ENCODE measurements at regions not wholly inside any gene's neighbourhood (a gene's known extent, or its start where the extent isn't known, plus 50 kb on each side); places are given as distances from the start of the nearest gene placed in this dataset.
A peak's percentile ranks its signal among the peaks of the same experiment; 100 is the strongest.

DNA sequence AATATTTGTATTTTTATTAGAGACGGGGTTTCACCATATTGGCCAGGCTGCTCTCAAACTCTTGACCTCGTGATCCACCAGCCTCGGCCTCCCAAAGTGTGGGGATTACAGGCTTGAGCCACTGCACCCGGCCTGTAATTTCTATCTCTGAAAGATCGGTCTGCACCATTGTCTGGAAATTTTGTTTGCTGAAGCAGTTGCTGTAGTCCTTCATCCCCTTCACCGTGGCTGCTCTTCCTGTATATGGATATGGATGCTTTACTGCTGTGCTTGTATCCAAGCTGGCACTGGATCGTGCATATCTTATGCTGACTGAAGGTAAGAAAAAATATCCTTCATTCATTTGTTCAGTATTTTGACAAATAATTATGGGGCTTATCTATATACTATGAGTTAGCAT is 338.4 kb upstream of the GNPDA2 start:
- H3K4me3 ChIP-seq (ENCODE audit: low read length) = no peak overlapping the region
- no peak overlapping the region for H3K27ac ChIP-seq (ENCODE audit: low read depth, low read length)
- no peak overlapping the region for H2AK5ac ChIP-seq (ENCODE audit: low read length)
- no peak overlapping the region for H3K18ac ChIP-seq (ENCODE audit: low read length)
- H4K8ac ChIP-seq (ENCODE audit: low read depth, low read length) = no peak overlapping the region
- no peak overlapping the region for H2BK15ac ChIP-seq (replicated peaks; ENCODE audit: low read depth)
- no peak overlapping the region for H3K9ac ChIP-seq (ENCODE audit: low read length)
- no peaks in the 10 kb centered on the region for H3K79me2 ChIP-seq (ENCODE audit: control insufficient read depth, insufficient read depth, low read length)
- H3K4me2 ChIP-seq (ENCODE audit: low read length) = no peak overlapping the region
- no CpG with 5 or more reads among the region's 7 CpGs for WGBS (ENCODE audit: extremely low coverage, insufficient coverage, low lambda C conversion rate)
- H2BK5ac ChIP-seq (ENCODE audit: low read length) = no peak overlapping the region
- no peaks in the 10 kb centered on the region for H3K27me3 ChIP-seq (ENCODE audit: insufficient read depth, low read length, poor library complexity)
- peaks cover 2% of the 10 kb centered on the region for H3K4me1 ChIP-seq (ENCODE audit: control insufficient read depth, low read depth, low read length)
- no peak overlapping the region for H3K23ac ChIP-seq (ENCODE audit: low read length)
- no peak overlapping the region for H3K4ac ChIP-seq (ENCODE audit: low read depth, low read length)
- no peak overlapping the region for H3K56ac ChIP-seq (ENCODE audit: low read length)
- no peak overlapping the region for H2BK120ac ChIP-seq (ENCODE audit: low read depth, low read length)
- no peaks in the 10 kb centered on the region for H3K79me1 ChIP-seq (ENCODE audit: low read length)
- no peaks in the 10 kb centered on the region for H3K36me3 ChIP-seq (ENCODE audit: control insufficient read depth, insufficient read depth, low read length)
- DNase-seq = no peak
- no peak overlapping the region for H4K5ac ChIP-seq (ENCODE audit: low read length)

DNA sequence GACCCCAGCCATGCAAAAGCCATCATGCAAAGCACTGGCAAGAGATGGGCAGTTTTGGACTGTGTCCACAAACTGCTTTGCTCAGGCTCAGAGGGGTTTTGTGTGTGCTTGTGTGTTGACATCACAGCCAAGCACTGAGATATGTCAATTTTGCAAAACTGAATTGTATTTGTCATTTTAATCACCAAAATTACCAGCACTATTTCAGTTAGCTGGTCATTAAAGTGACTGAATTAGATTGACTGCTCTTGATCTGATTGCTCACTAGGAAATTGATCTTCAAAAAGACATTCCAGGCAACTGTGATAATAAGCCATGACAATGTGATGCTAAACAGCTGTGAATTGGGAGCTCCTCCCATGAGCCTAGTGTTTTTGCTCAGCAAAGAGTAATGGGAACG is 337.3 kb upstream of the GNPDA2 start:
- Histone ChIP-seq H3K9ac (ENCODE audit: low read length) (no peak overlapping the region), H2BK5ac (ENCODE audit: low read length) (no peak overlapping the region), H3K36me3 (ENCODE audit: control insufficient read depth, insufficient read depth, low read length) (no peaks in the 10 kb centered on the region), H3K79me1 (ENCODE audit: low read length) (no peaks in the 10 kb centered on the region), H3K23ac (ENCODE audit: low read length) (no peak overlapping the region), H3K18ac (ENCODE audit: low read length) (no peak overlapping the region), H2BK15ac (replicated peaks; ENCODE audit: low read depth) (no peak overlapping the region), H3K4me2 (ENCODE audit: low read length) (no peak overlapping the region), H2BK120ac (ENCODE audit: low read depth, low read length) (no peak overlapping the region), H3K4me3 (ENCODE audit: low read length) (no peak overlapping the region), H3K4ac (ENCODE audit: low read depth, low read length) (no peak overlapping the region), H3K27me3 (ENCODE audit: insufficient read depth, low read length, poor library complexity) (no peaks in the 10 kb centered on the region), H2AK5ac (ENCODE audit: low read length) (no peak overlapping the region), H3K79me2 (ENCODE audit: control insufficient read depth, insufficient read depth, low read length) (no peaks in the 10 kb centered on the region), H4K8ac (ENCODE audit: low read depth, low read length) (no peak overlapping the region), H3K56ac (ENCODE audit: low read length) (no peak overlapping the region), H4K5ac (ENCODE audit: low read length) (no peak overlapping the region), H3K4me1 (ENCODE audit: control insufficient read depth, low read depth, low read length) (peaks cover 2% of the 10 kb centered on the region), H3K27ac (ENCODE audit: low read depth, low read length) (no peak overlapping the region)
- no CpG with 5 or more reads among the region's 1 CpG for WGBS (ENCODE audit: extremely low coverage, insufficient coverage, low lambda C conversion rate)
- peak; percentile 61 for DNase-seq

DNA sequence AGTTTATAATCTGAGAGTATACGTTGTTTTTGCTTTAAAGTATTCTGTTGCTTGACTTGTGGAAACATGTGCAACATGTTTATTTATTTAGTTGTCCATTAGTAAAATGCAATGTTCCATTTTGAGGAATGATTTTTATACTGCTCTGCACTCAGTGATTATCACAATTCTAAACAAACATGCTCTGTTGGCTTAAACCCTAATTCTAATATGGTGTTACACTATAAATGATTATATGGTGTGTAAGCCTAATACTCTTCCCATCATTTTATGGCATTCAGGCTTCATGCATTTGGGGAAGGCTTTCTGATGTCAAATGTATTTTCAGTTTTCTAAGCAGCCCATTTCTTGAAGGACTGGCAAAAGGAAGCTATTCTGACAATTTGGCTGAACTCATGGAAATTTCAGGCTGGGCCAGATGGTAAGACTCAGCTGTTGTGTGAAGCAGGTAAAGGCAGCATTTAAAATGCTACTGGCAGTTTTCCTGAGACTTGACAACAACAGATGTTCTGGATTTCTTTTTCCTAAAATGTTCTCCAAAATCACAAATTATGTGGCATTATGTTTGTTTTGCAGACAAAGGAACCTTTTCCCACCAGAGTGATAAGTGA is 336.7 kb upstream of the GNPDA2 start:
- Histone ChIP-seq H4K5ac (ENCODE audit: low read length) (no peak overlapping the region), H3K79me1 (ENCODE audit: low read length) (no peaks in the 10 kb centered on the region), H3K23ac (ENCODE audit: low read length) (no peak overlapping the region), H2BK5ac (ENCODE audit: low read length) (no peak overlapping the region), H3K36me3 (ENCODE audit: control insufficient read depth, insufficient read depth, low read length) (no peaks in the 10 kb centered on the region), H3K79me2 (ENCODE audit: control insufficient read depth, insufficient read depth, low read length) (no peaks in the 10 kb centered on the region), H3K18ac (ENCODE audit: low read length) (no peak overlapping the region), H4K8ac (ENCODE audit: low read depth, low read length) (no peak overlapping the region), H3K56ac (ENCODE audit: low read length) (no peak overlapping the region), H2BK120ac (ENCODE audit: low read depth, low read length) (no peak overlapping the region), H2AK5ac (ENCODE audit: low read length) (no peak overlapping the region), H3K9ac (ENCODE audit: low read length) (no peak overlapping the region), H3K4me3 (ENCODE audit: low read length) (no peak overlapping the region), H3K27ac (ENCODE audit: low read depth, low read length) (no peak overlapping the region), H3K27me3 (ENCODE audit: insufficient read depth, low read length, poor library complexity) (no peaks in the 10 kb centered on the region), H2BK15ac (replicated peaks; ENCODE audit: low read depth) (no peak overlapping the region), H3K4ac (ENCODE audit: low read depth, low read length) (no peak overlapping the region), H3K4me1 (ENCODE audit: control insufficient read depth, low read depth, low read length) (peaks cover 2% of the 10 kb centered on the region), H3K4me2 (ENCODE audit: low read length) (no peak overlapping the region)
- DNase-seq = peak; percentile 4
- no CpG with 5 or more reads among the region's 1 CpG for WGBS (ENCODE audit: extremely low coverage, insufficient coverage, low lambda C conversion rate)

DNA sequence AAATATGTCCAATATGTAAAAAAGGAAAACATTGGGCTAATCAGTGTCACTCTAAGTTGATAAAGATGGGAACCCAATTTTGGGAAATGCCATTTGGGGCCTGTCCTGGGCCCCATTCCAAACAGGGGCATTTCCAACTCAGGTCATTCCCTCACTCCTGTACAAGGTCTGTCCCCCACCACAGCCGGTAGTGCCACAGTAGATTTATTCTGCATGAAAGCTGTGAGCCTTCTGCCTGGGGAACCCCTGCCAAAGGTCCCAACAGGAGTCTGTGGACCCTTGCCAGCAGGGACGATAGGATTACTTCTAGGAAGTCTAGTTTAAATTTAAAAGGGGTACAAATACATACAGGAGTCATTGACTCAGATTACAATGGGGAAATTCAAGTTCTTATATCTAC is 317.6 kb upstream of the GNPDA2 start:
- Histone ChIP-seq H2BK120ac (ENCODE audit: low read depth, low read length) (no peak overlapping the region), H2BK5ac (ENCODE audit: low read length) (no peak overlapping the region), H3K4me1 (ENCODE audit: control insufficient read depth, low read depth, low read length) (no peaks in the 10 kb centered on the region), H4K8ac (ENCODE audit: low read depth, low read length) (no peak overlapping the region), H2AK5ac (ENCODE audit: low read length) (no peak overlapping the region), H3K56ac (ENCODE audit: low read length) (no peak overlapping the region), H3K18ac (ENCODE audit: low read length) (no peak overlapping the region), H3K23ac (ENCODE audit: low read length) (no peak overlapping the region), H3K79me1 (ENCODE audit: low read length) (no peaks in the 10 kb centered on the region), H3K27me3 (ENCODE audit: insufficient read depth, low read length, poor library complexity) (no peaks in the 10 kb centered on the region), H4K5ac (ENCODE audit: low read length) (no peak overlapping the region), H3K4me2 (ENCODE audit: low read length) (no peak overlapping the region), H3K27ac (ENCODE audit: low read depth, low read length) (no peak overlapping the region), H3K9ac (ENCODE audit: low read length) (no peak overlapping the region), H2BK15ac (replicated peaks; ENCODE audit: low read depth) (no peak overlapping the region), H3K36me3 (ENCODE audit: control insufficient read depth, insufficient read depth, low read length) (no peaks in the 10 kb centered on the region), H3K4me3 (ENCODE audit: low read length) (no peak overlapping the region), H3K4ac (ENCODE audit: low read depth, low read length) (no peak overlapping the region), H3K79me2 (ENCODE audit: control insufficient read depth, insufficient read depth, low read length) (no peaks in the 10 kb centered on the region)
- DNase-seq = no peak
- no CpG with 5 or more reads among the region's 2 CpGs for WGBS (ENCODE audit: extremely low coverage, insufficient coverage, low lambda C conversion rate)

DNA sequence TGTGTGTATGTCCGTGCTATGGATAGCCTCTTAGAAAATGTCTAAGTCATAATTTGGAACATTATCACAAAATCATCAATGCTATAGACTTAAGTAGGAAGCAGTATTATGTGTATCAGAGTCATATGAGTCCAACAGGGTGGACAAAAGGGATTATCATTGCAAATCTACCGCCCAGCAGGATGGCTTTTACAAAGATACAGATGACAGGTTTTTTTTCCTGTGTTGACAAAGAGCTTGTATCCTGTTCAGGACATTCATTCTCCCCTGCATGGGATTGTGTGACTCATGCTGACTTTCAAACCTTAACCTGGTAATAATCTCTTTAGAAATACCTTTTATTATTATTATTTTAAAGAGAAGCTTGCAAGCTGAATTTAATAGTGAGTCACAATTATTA is 310.3 kb upstream of the GNPDA2 start:
- H3K23ac ChIP-seq (ENCODE audit: low read length) = no peak overlapping the region
- H3K9ac ChIP-seq (ENCODE audit: low read length) = no peak overlapping the region
- no peak overlapping the region for H4K5ac ChIP-seq (ENCODE audit: low read length)
- no CpG with 5 or more reads among the region's 2 CpGs for WGBS (ENCODE audit: extremely low coverage, insufficient coverage, low lambda C conversion rate)
- no peak overlapping the region for H3K27ac ChIP-seq (ENCODE audit: low read depth, low read length)
- no peak overlapping the region for H2BK5ac ChIP-seq (ENCODE audit: low read length)
- no peaks in the 10 kb centered on the region for H3K79me1 ChIP-seq (ENCODE audit: low read length)
- no peak overlapping the region for H3K18ac ChIP-seq (ENCODE audit: low read length)
- H3K4me2 ChIP-seq (ENCODE audit: low read length) = no peak overlapping the region
- no peak overlapping the region for H2BK15ac ChIP-seq (replicated peaks; ENCODE audit: low read depth)
- peaks cover 2% of the 10 kb centered on the region for H3K4me1 ChIP-seq (ENCODE audit: control insufficient read depth, low read depth, low read length)
- H3K79me2 ChIP-seq (ENCODE audit: control insufficient read depth, insufficient read depth, low read length) = no peaks in the 10 kb centered on the region
- no peak overlapping the region for H3K4ac ChIP-seq (ENCODE audit: low read depth, low read length)
- no peaks in the 10 kb centered on the region for H3K36me3 ChIP-seq (ENCODE audit: control insufficient read depth, insufficient read depth, low read length)
- no peak overlapping the region for H3K56ac ChIP-seq (ENCODE audit: low read length)
- H2AK5ac ChIP-seq (ENCODE audit: low read length) = no peak overlapping the region
- H3K4me3 ChIP-seq (ENCODE audit: low read length) = no peak overlapping the region
- H4K8ac ChIP-seq (ENCODE audit: low read depth, low read length) = no peak overlapping the region
- H2BK120ac ChIP-seq (ENCODE audit: low read depth, low read length) = no peak overlapping the region
- H3K27me3 ChIP-seq (ENCODE audit: insufficient read depth, low read length, poor library complexity) = no peaks in the 10 kb centered on the region
- DNase-seq = peak; percentile 42

Measured in mesendoderm (in vitro differentiated cells).